H1 (cell line): ENCODE measurements at regions not wholly inside any gene's neighbourhood (a gene's known extent, or its start where the extent isn't known, plus 50 kb on each side); places are given as distances from the start of the nearest gene placed in this dataset.

Experiments used
- CTCF ChIA-PET: fragments of 300-600 bp; sonication (Branson Sonifier 250); formaldehyde crosslinking; loops from one replicate; lab custom pipeline; 2021; ENCODE audit not compliant: partially characterized antibody; lab: Charles Lee
- POLR2A ChIA-PET: fragments of 300-600 bp; sonication (Branson Sonifier 250); formaldehyde crosslinking; loops from one replicate; lab custom pipeline; 2021; ENCODE audit warnings: inconsistent platforms; ENCODE audit not compliant: partially characterized antibody; lab: Charles Lee
- DNase-seq, 2 experiments: peaks; one replicate each; pipeline versions ENCODE4 v3.0.0 to v3.0.0-alpha.2; 2010 to 2022; ENCODE audit warnings: low spot score in 2 of 2, low read depth in 1 of 2, mixed read lengths in 1 of 2
- FAIRE-seq: peaks from 2 replicates; lab custom pipeline; 2011; peaks lifted over from hg19 to GRCh38; lab: Jason Lieb, UNC
- H2AFZ ChIP-seq: 2 replicates; pipeline ENCODE4 v1.8.1; 2012; ENCODE audit warnings: low read length, inconsistent platforms
- H2AK5ac ChIP-seq: 2 replicates; pipeline ENCODE4 v1.6.1; 2013; ENCODE audit warnings: low read depth, low read length
- H2BK120ac ChIP-seq: replicated peaks from 2 replicates; pipeline ENCODE3; 2013; ENCODE audit warnings: low read depth, low read length, inconsistent platforms
- H2BK12ac ChIP-seq: 2 replicates; pipeline ENCODE4 v1.6.1; 2013; ENCODE audit warnings: low read depth, low read length
- H2BK15ac ChIP-seq: 2 replicates; pipeline ENCODE4 v1.6.1; 2013; ENCODE audit warnings: low read length
- H2BK20ac ChIP-seq: 2 replicates; pipeline ENCODE4 v1.6.1; 2013; ENCODE audit warnings: low read length
- H2BK5ac ChIP-seq: 2 replicates; pipeline ENCODE4 v1.6.1; 2013; ENCODE audit warnings: low read depth, low read length
- H3K14ac ChIP-seq: 2 replicates; pipeline ENCODE4 v1.6.1; 2013; ENCODE audit warnings: inconsistent platforms; ENCODE audit not compliant: insufficient read length
- H3K18ac ChIP-seq: 2 replicates; pipeline ENCODE4 v1.6.1; 2013; ENCODE audit warnings: low read length; ENCODE audit errors: extremely low read depth
- H3K23ac ChIP-seq: 2 replicates; pipeline ENCODE4 v1.6.1; 2013; ENCODE audit warnings: inconsistent platforms; ENCODE audit not compliant: insufficient read length
- H3K23me2 ChIP-seq: 2 replicates; pipeline ENCODE4 v1.6.1; 2013; ENCODE audit warnings: low read depth, low read length
- H3K27ac ChIP-seq: 2 replicates; pipeline ENCODE4 v1.6.1; 2011; ENCODE audit warnings: low read depth, low read length, inconsistent platforms
- H3K27me3 ChIP-seq, 4 experiments: replicated peaks in 1 of 4; 1 replicate in 1 of 4; 2 replicates in 3 of 4; pipeline versions ENCODE4 v1.6.1 to v1.8.1; 2011 to 2013; ENCODE audit warnings: low read length in 3 of 4, mild to moderate bottlenecking in 3 of 4, inconsistent platforms in 2 of 4, mixed read lengths in 2 of 4, moderate library complexity in 1 of 4; ENCODE audit not compliant: control insufficient read depth in 3 of 4, insufficient read depth in 3 of 4; ENCODE audit errors: extremely low read depth in 1 of 4
- H3K36me3 ChIP-seq, 4 experiments: 2 replicates each; pipeline versions ENCODE4 v1.6.1 to v1.8.1; 2011 to 2013; ENCODE audit warnings: mild to moderate bottlenecking in 4 of 4, low read length in 3 of 4, moderate library complexity in 2 of 4, control low read depth in 1 of 4, inconsistent platforms in 1 of 4; ENCODE audit not compliant: insufficient read depth in 4 of 4, control insufficient read depth in 2 of 4
- H3K4ac ChIP-seq: replicated peaks from 2 replicates; pipeline ENCODE3; 2013; ENCODE audit warnings: low read length, low read depth, mixed read lengths, inconsistent platforms; ENCODE audit not compliant: insufficient read length
- H3K4me1 ChIP-seq, 4 experiments: replicated peaks in 1 of 4; 1 replicate in 1 of 4; 2 replicates in 3 of 4; pipeline versions ENCODE4 v1.6.1 to v1.8.1; 2011 to 2013; ENCODE audit warnings: low read length in 3 of 4, inconsistent platforms in 2 of 4, mixed read lengths in 1 of 4; ENCODE audit not compliant: insufficient read depth in 4 of 4, control insufficient read depth in 3 of 4
- H3K4me2 ChIP-seq, 2 experiments: 2 replicates each; pipeline versions ENCODE4 v1.6.1 to v1.8.1; 2011 to 2013; ENCODE audit warnings: low read depth in 2 of 2, low read length in 2 of 2, control low read depth in 1 of 2, inconsistent platforms in 1 of 2, mild to moderate bottlenecking in 1 of 2; ENCODE audit not compliant: insufficient read depth in 1 of 2
- H3K4me3 ChIP-seq, 4 experiments: fragments of 200-600, 300-600 bp in 1 of 4; sonication (generic), shearing (Covaris generic), sonication (Bioruptor Twin) in 1 of 4; 2 replicates each; pipeline versions ENCODE4 v1.5.1 to v1.8.1; 2011 to 2016; ENCODE audit warnings: low read length in 4 of 4, low read depth in 3 of 4, control low read depth in 2 of 4, inconsistent platforms in 2 of 4, mild to moderate bottlenecking in 2 of 4, mixed read lengths in 1 of 4, moderate library complexity in 1 of 4; ENCODE audit not compliant: insufficient read depth in 2 of 4; ENCODE audit errors: extremely low read depth in 1 of 4
- H3K56ac ChIP-seq: replicated peaks from 2 replicates; pipeline ENCODE3; 2013; ENCODE audit warnings: low read depth, mild to moderate bottlenecking, mixed read lengths, low read length, inconsistent platforms; ENCODE audit not compliant: insufficient read length
- H3K79me1 ChIP-seq: 2 replicates; pipeline ENCODE4 v1.6.1; 2013; ENCODE audit warnings: low read depth, low read length, control low read depth
- H3K79me2 ChIP-seq, 2 experiments: 2 replicates each; pipeline versions ENCODE4 v1.6.1 to v1.8.1; 2012 to 2013; ENCODE audit warnings: low read length in 2 of 2, mild to moderate bottlenecking in 2 of 2, inconsistent platforms in 1 of 2; ENCODE audit not compliant: insufficient read depth in 2 of 2, control insufficient read depth in 1 of 2
- H3K9ac ChIP-seq, 4 experiments: replicated peaks in 1 of 4; 1 replicate in 1 of 4; 2 replicates in 3 of 4; pipeline versions ENCODE4 v1.6.1 to v1.8.1; 2011 to 2013; ENCODE audit warnings: low read depth in 3 of 4, low read length in 3 of 4, control low read depth in 2 of 4, mild to moderate bottlenecking in 2 of 4, moderate library complexity in 2 of 4, inconsistent platforms in 1 of 4; ENCODE audit errors: extremely low read depth in 1 of 4
- H3K9me3 ChIP-seq, 2 experiments: 2 replicates each; pipeline versions ENCODE4 v1.6.1 to v1.8.1; 2012 to 2013; ENCODE audit warnings: mild to moderate bottlenecking in 2 of 2, moderate library complexity in 2 of 2, control low read depth in 1 of 2, inconsistent platforms in 1 of 2, low read depth in 1 of 2, low read length in 1 of 2, mixed read lengths in 1 of 2; ENCODE audit not compliant: insufficient read depth in 2 of 2
- H4K20me1 ChIP-seq, 2 experiments: replicated peaks in 1 of 2; 2 replicates each; pipeline versions ENCODE3 to v1.8.1; 2011 to 2013; ENCODE audit warnings: inconsistent platforms in 2 of 2, low read length in 2 of 2, mild to moderate bottlenecking in 1 of 2; ENCODE audit not compliant: insufficient read depth in 2 of 2, control insufficient read depth in 1 of 2
- H4K5ac ChIP-seq: 2 replicates; pipeline ENCODE4 v1.6.1; 2013; ENCODE audit warnings: low read length, low read depth, mixed read lengths, inconsistent platforms; ENCODE audit not compliant: insufficient read length
- H4K8ac ChIP-seq: 2 replicates; pipeline ENCODE4 v1.8.0; 2013; ENCODE audit warnings: mild to moderate bottlenecking, moderate library complexity, low read length, inconsistent platforms; ENCODE audit not compliant: insufficient read depth; ENCODE audit errors: extremely low read depth
- H4K91ac ChIP-seq: replicated peaks from 2 replicates; pipeline ENCODE3; 2013; ENCODE audit warnings: low read length, mixed read lengths, inconsistent platforms; ENCODE audit not compliant: insufficient read length
- ASH2L ChIP-seq: fragments of 200-600, 300-600 bp; sonication (generic); IDR thresholded peaks from one replicate; pipeline ENCODE4 v1.7.1; 2017; ENCODE audit warnings: low read length
- E2F6 ChIP-seq: IDR thresholded peaks from 2 replicates; pipeline ENCODE4 v1.6.1; 2012; ENCODE audit warnings: inconsistent platforms
- EGR1 ChIP-seq: IDR thresholded peaks from 2 replicates; pipeline ENCODE4 v1.6.1; 2011; ENCODE audit warnings: low read depth, low read length, borderline replicate concordance
- EZH2 ChIP-seq: fragments of 200-600 bp; sonication (generic); IDR thresholded peaks from 2 replicates; pipeline ENCODE4 v1.7.1; 2012; ENCODE audit warnings: low read depth, mild to moderate bottlenecking, moderate library complexity, low read length, inconsistent platforms; ENCODE audit not compliant: severe bottlenecking
- GTF2F1 ChIP-seq: IDR thresholded peaks from 2 replicates; pipeline ENCODE4 v1.6.1; 2012; ENCODE audit warnings: low read depth, low read length, improper control_type of control experiment, borderline replicate concordance
- HDAC6 ChIP-seq: IDR thresholded peaks from one replicate; pipeline ENCODE4 v1.7.1; 2012; ENCODE audit warnings: low read depth, mild to moderate bottlenecking, inconsistent platforms, low read length, moderate library complexity
- KDM4A ChIP-seq: IDR thresholded peaks from one replicate; pipeline ENCODE4 v1.7.1; 2012; ENCODE audit warnings: low read depth, mild to moderate bottlenecking, moderate library complexity, low read length, inconsistent platforms; ENCODE audit not compliant: severe bottlenecking
- PHF8 ChIP-seq: fragments of 200-600 bp; sonication (generic); conservative IDR thresholded peaks from 2 replicates; pipeline ENCODE4 v1.7.1; 2012; ENCODE audit warnings: low read depth, mild to moderate bottlenecking, inconsistent platforms, low read length, moderate library complexity
- RFX5 ChIP-seq: IDR thresholded peaks from 2 replicates; pipeline ENCODE4 v1.6.1; 2011; ENCODE audit warnings: low read depth, low read length, improper control_type of control experiment, borderline replicate concordance
- RNF2 ChIP-seq: fragments of 200-900, 300-1000 bp; sonication (generic); IDR thresholded peaks from 2 replicates; pipeline ENCODE4 v1.7.1; 2016; ENCODE audit warnings: borderline replicate concordance, low read depth, mild to moderate bottlenecking, antibody characterized with exemption, low read length; ENCODE audit not compliant: poor library complexity, severe bottlenecking; ENCODE audit errors: missing control alignments
- SP4 ChIP-seq: IDR thresholded peaks from 2 replicates; pipeline ENCODE4 v1.6.1; 2012; ENCODE audit warnings: low read length, inconsistent platforms
- TAF1 ChIP-seq: IDR thresholded peaks from 2 replicates; pipeline ENCODE4 v1.6.1; 2011; ENCODE audit warnings: mild to moderate bottlenecking, low read depth, low read length
- USF2 ChIP-seq: IDR thresholded peaks from 2 replicates; pipeline ENCODE4 v1.6.1; 2011; ENCODE audit warnings: low read length, improper control_type of control experiment
- WGBS, 2 experiments: shearing (Covaris generic) in 1 of 2; methylation state at CpG; one replicate each; pipeline versions ENCODE4 v1.1.6 to v1.1.7; 2013 to 2015; ENCODE audit warnings: low lambda C conversion rate in 2 of 2, mixed read lengths in 2 of 2, inconsistent platforms in 1 of 2, low coverage in 1 of 2, missing lambda C conversion rate in 1 of 2; ENCODE audit not compliant: insufficient replicate concordance in 2 of 2, insufficient coverage in 1 of 2, insufficient read length in 1 of 2; ENCODE audit errors: extremely low coverage in 1 of 2, missing lambda C conversion rate in 1 of 2; 5-methylcytosine and 5-hydroxymethylcytosine counted together

GRCh38 chr15:27669641-27670040, 429.5 kb downstream of the OCA2 start:
- no peak overlapping the region for H2BK20ac ChIP-seq
- peaks cover 0 to 4% of the 10 kb centered on the region in 2 experiments for H4K20me1 ChIP-seq
- FAIRE-seq, result no peak
- H2BK15ac ChIP-seq, result no peak overlapping the region
- no peak overlapping the region for H2BK5ac ChIP-seq
- H3K4me3 ChIP-seq, result no peak overlapping the region
- H3K56ac ChIP-seq, result no peak overlapping the region
- H3K9me3 ChIP-seq, result no peaks in the 10 kb centered on the region
- H3K14ac ChIP-seq, result no peak overlapping the region
- no peaks in the 10 kb centered on the region for H3K36me3 ChIP-seq
- no peak overlapping the region for H3K9ac ChIP-seq
- no peaks in the 10 kb centered on the region; a peak in 1 of 7 replicates for H3K27me3 ChIP-seq
- no peak for DNase-seq
- no peak overlapping the region for H3K18ac ChIP-seq
- no peak overlapping the region for H2AFZ ChIP-seq
- no peak overlapping the region for H4K5ac ChIP-seq
- no peak overlapping the region for H3K4me2 ChIP-seq
- no peaks in the 10 kb centered on the region for H3K79me2 ChIP-seq
- H3K4me1 ChIP-seq, result no peaks in the 10 kb centered on the region; a peak in 1 of 7 replicates
- H2BK120ac ChIP-seq, result no peak overlapping the region
- H3K27ac ChIP-seq, result no peak overlapping the region
- no peak overlapping the region for H4K8ac ChIP-seq
- no peaks in the 10 kb centered on the region for H3K23me2 ChIP-seq
- CTCF ChIA-PET, result no interaction called here
- H2AK5ac ChIP-seq, result no peak overlapping the region
- no peak overlapping the region for H3K23ac ChIP-seq
- 0 out of 2 replicates have a peak, but pooled peaks cover 2% of the 10 kb centered on the region for H3K79me1 ChIP-seq
- H2BK12ac ChIP-seq, result no peak overlapping the region
- 90% methylated on average over 10 of the region's 10 CpGs; no CpG with 5 or more reads in 1 of the 2 experiments for WGBS, 2 experiments
- no peak overlapping the region for H3K4ac ChIP-seq
- H4K91ac ChIP-seq, result no peak overlapping the region
- POLR2A ChIA-PET, result no interaction called here
- no peak for TF ChIP-seq HDAC6
- no peak for TF ChIP-seq EZH2
- no peak for TF ChIP-seq EGR1
- no peak for TF ChIP-seq PHF8
- no peak for TF ChIP-seq KDM4A
- TF ChIP-seq GTF2F1, result no peak
- no peak for TF ChIP-seq RNF2
- TF ChIP-seq USF2, result no peak
- TF ChIP-seq RFX5, result no peak
- TF ChIP-seq ASH2L, result no peak
- no peak for TF ChIP-seq SP4
- TF ChIP-seq TAF1, result no peak
- no peak for TF ChIP-seq E2F6
